Right forelimb (tissue), 1 donor: ENCODE measurements at regions not wholly inside any gene's neighbourhood (a gene's known extent, or its start where the extent isn't known, plus 50 kb on each side); places are given as distances from the start of the nearest gene placed in this dataset.
A peak's percentile ranks its signal among the peaks of the same experiment; 100 is the strongest.

Source experiments
- DNase-seq: peaks from one replicate; pipeline ENCODE4 v3.0.0-alpha.2; 2018

- no peak for DNase-seq
These were observed 678.8 kb downstream of the INHBA start for GRCh38 chr7:41024126-41024525.

- no peak for DNase-seq
These were observed 682.8 kb downstream of the INHBA start for GRCh38 chr7:41020056-41020455.

GRCh38 chr7:41013117-41013516 lies 689.8 kb downstream of the INHBA start:
- no peak for DNase-seq

GRCh38 chr7:41012041-41012440 lies 690.8 kb downstream of the INHBA start:
- DNase-seq = no peak

- no peak for DNase-seq
These were observed 691.9 kb downstream of the INHBA start for GRCh38 chr7:41010967-41011366.

GRCh38 chr7:41010418-41010817 lies 692.5 kb downstream of the INHBA start:
- DNase-seq = no peak

- no peak for DNase-seq
These were observed 695.1 kb downstream of the INHBA start for GRCh38 chr7:41007811-41008210.

GRCh38 chr7:41007351-41007751 lies 695.5 kb downstream of the INHBA start:
- no peak for DNase-seq

- DNase-seq = no peak
These were observed 696.4 kb downstream of the INHBA start for GRCh38 chr7:41006306-41006995.

GRCh38 chr7:41005374-41005901 lies 697.5 kb downstream of the INHBA start:
- no peak for DNase-seq

- no peak for DNase-seq
These were observed 698.9 kb downstream of the INHBA start for GRCh38 chr7:41003977-41004376.

GRCh38 chr7:41003611-41003940 lies 699.3 kb downstream of the INHBA start:
- DNase-seq = no peak

- DNase-seq = no peak
These were observed 699.9 kb downstream of the INHBA start for GRCh38 chr7:41002741-41003610.

- DNase-seq = no peak
These were observed 702.8 kb downstream of the INHBA start for GRCh38 chr7:41000042-41000441.

- peak; percentile 58 for DNase-seq
These were observed 706.6 kb downstream of the INHBA start for GRCh38 chr7:40996233-40996677.

GRCh38 chr7:40990841-40991240 lies 712.0 kb downstream of the INHBA start:
- DNase-seq = no peak

- no peak for DNase-seq
These were observed 715.3 kb downstream of the INHBA start for GRCh38 chr7:40987571-40987970.

GRCh38 chr7:40986351-40986873 lies 716.5 kb downstream of the INHBA start:
- no peak for DNase-seq

GRCh38 chr7:40983111-40983510 lies 719.8 kb downstream of the INHBA start:
- no peak for DNase-seq

GRCh38 chr7:40979296-40979695 lies 723.6 kb downstream of the INHBA start:
- DNase-seq = no peak

- no peak for DNase-seq
These were observed 724.8 kb downstream of the INHBA start for GRCh38 chr7:40978047-40978446.

GRCh38 chr7:40977533-40977932 lies 725.4 kb downstream of the INHBA start:
- DNase-seq = no peak

GRCh38 chr7:40972426-40972825 lies 730.5 kb downstream of the INHBA start:
- no peak for DNase-seq

- DNase-seq = no peak
These were observed 733.2 kb downstream of the INHBA start for GRCh38 chr7:40969641-40970040.
